ENCODE measurements at regions not wholly inside any gene's neighbourhood (a gene's known extent, or its start where the extent isn't known, plus 50 kb on each side); places are given as distances from the start of the nearest gene placed in this dataset.

DNA sequence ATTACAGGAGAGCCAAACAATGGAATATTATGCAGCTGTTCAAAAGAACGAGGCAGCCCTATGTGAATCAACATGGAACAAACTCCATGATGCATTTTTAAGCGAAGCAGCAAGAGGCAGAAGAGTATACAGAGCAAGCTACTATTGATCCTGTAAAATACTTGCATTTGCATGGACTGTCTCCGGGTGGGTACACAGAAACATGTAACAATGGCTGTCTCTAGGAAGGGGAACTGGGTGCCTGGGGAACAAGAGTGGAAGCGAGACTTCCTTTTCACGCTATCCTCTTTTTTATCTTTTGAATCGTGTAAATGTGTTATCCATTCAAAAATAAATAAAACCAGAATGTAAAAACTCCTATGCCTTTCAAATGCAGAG is 93.3 kb upstream of the SIRPA start:
- H3K4me1 Mint-ChIP-seq, result no peaks in the 10 kb centered on the region
- Histone ChIP-seq H3K27me3 (ENCODE audit: control insufficient read depth, insufficient read depth, low read length, poor library complexity, severe bottlenecking) (peaks cover 20% of the 10 kb centered on the region), H3K36me3 (ENCODE audit: control insufficient read depth, insufficient read depth, low read length) (no peaks in the 10 kb centered on the region), H3K4me1 (ENCODE audit: control insufficient read depth, insufficient read depth, low read length) (no peaks in the 10 kb centered on the region), H3K4me3 (ENCODE audit: low read length) (no peak overlapping the region), H3K9me3 (ENCODE audit: control insufficient read depth, low read length) (no peaks in the 10 kb centered on the region), H3K9ac (ENCODE audit: extremely low read depth, low read length, poor library complexity, severe bottlenecking) (no peak overlapping the region), H3K27ac (ENCODE audit: low read depth, low read length) (no peak overlapping the region)
- no peak for TF ChIP-seq CTCF (conservative IDR thresholded peaks at IDR 0.05)
- H3K27me3 Mint-ChIP-seq (ENCODE audit: insufficient read depth), result peaks cover 19% of the 10 kb centered on the region
- peak overlapping the region; percentile 50 for H3K4me3 Mint-ChIP-seq
- WGBS, 2 experiments (ENCODE audit: insufficient coverage in 1 of 2, insufficient read length in 1 of 2), result 69 to 72% methylated on average over 3 to 6 of the region's 6 CpGs
- H3K27ac Mint-ChIP-seq, result no peak overlapping the region
- no peaks in the 10 kb centered on the region for H3K9me3 Mint-ChIP-seq
- DNase-seq, result no peak
- no peaks in the 10 kb centered on the region for H3K36me3 Mint-ChIP-seq (ENCODE audit: low read depth)

DNA sequence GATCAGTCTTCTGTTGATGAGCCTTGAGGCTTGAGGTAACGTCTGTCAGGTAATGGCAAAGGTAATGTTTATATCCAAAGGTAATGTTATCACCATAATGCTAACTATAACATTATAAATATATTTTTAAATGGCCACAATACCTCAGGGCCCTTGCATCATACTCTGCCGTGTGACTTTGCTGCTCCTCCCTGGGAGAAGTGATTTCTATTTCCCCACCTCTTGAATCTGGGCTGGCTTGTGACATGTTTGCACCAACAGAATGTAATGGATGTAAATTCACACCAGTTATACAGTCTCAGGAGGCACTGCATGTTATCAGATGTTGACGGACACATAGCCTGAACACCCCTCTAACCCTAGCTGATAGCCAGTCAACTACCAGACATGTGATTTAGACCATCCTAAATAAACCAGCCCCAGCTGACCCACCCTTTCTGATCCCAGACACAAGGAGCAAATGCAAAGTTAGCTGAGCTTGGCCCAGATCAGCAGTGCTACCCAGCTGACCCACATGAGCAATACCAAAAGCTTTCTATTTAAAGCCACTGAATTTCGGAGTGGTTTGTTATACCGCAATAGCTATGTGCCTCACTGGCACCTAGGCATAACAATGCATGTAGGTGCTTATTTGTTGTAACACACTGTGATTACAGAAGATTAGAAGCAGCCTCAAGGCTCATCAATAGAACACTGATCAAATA is 93.8 kb upstream of the SIRPA start:
- WGBS, 2 experiments (ENCODE audit: insufficient coverage in 1 of 2, insufficient read length in 1 of 2), result 81 to 83% methylated on average over 2 to 4 of the region's 5 CpGs
- Histone ChIP-seq H3K36me3 (ENCODE audit: control insufficient read depth, insufficient read depth, low read length) (no peaks in the 10 kb centered on the region), H3K27me3 (ENCODE audit: control insufficient read depth, insufficient read depth, low read length, poor library complexity, severe bottlenecking) (peaks cover 20% of the 10 kb centered on the region), H3K4me1 (ENCODE audit: control insufficient read depth, insufficient read depth, low read length) (no peaks in the 10 kb centered on the region), H3K9ac (ENCODE audit: extremely low read depth, low read length, poor library complexity, severe bottlenecking) (no peak overlapping the region), H3K4me3 (ENCODE audit: low read length) (no peak overlapping the region), H3K9me3 (ENCODE audit: control insufficient read depth, low read length) (no peaks in the 10 kb centered on the region), H3K27ac (ENCODE audit: low read depth, low read length) (no peak overlapping the region)
- H3K4me3 Mint-ChIP-seq, result no peak overlapping the region
- H3K9me3 Mint-ChIP-seq, result no peaks in the 10 kb centered on the region
- H3K4me1 Mint-ChIP-seq, result no peaks in the 10 kb centered on the region
- no peak overlapping the region for H3K27ac Mint-ChIP-seq
- TF ChIP-seq CTCF (conservative IDR thresholded peaks at IDR 0.05), result no peak
- H3K27me3 Mint-ChIP-seq (ENCODE audit: insufficient read depth), result peaks cover 20% of the 10 kb centered on the region
- H3K36me3 Mint-ChIP-seq (ENCODE audit: low read depth), result no peaks in the 10 kb centered on the region
- DNase-seq, result no peak

DNA sequence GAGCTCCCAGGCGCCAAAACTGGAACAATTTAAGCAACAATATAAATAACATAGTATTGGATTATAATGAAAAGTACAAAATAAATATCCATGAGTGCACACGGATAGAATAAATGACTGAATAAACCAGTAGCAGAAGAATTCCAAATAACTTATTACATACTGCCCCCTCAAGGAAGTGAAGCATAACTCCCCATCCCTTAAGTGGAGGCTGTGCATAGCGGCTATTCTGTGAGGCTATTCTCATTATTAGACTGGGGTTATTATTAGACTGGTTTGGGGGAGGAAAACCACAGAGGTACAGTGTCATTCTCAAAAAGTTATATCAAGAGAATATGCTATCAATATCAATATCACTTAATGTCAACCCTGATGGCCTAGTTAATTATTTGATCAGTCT is 94.4 kb upstream of the SIRPA start:
- Mint-ChIP-seq H3K27me3 (ENCODE audit: insufficient read depth) (peaks cover 20% of the 10 kb centered on the region), H3K27ac (no peak overlapping the region), H3K9me3 (no peaks in the 10 kb centered on the region), H3K4me3 (no peak overlapping the region), H3K4me1 (no peaks in the 10 kb centered on the region), H3K36me3 (ENCODE audit: low read depth) (no peaks in the 10 kb centered on the region)
- WGBS, 2 experiments (ENCODE audit: insufficient coverage in 1 of 2, insufficient read length in 1 of 2), result 80% methylated on average over 1 of the region's 3 CpGs; no CpG with 5 or more reads in 1 of the 2 experiments
- no peaks in the 10 kb centered on the region for H3K9me3 ChIP-seq (ENCODE audit: control insufficient read depth, low read length)
- TF ChIP-seq CTCF (conservative IDR thresholded peaks at IDR 0.05), result peak; percentile 59
- H3K27ac ChIP-seq (ENCODE audit: low read depth, low read length), result no peak overlapping the region
- no peak overlapping the region for H3K9ac ChIP-seq (ENCODE audit: extremely low read depth, low read length, poor library complexity, severe bottlenecking)
- H3K4me1 ChIP-seq (ENCODE audit: control insufficient read depth, insufficient read depth, low read length), result no peaks in the 10 kb centered on the region
- no peaks in the 10 kb centered on the region for H3K36me3 ChIP-seq (ENCODE audit: control insufficient read depth, insufficient read depth, low read length)
- no peak for DNase-seq
- no peak overlapping the region for H3K4me3 ChIP-seq (ENCODE audit: low read length)
- H3K27me3 ChIP-seq (ENCODE audit: control insufficient read depth, insufficient read depth, low read length, poor library complexity, severe bottlenecking), result peaks cover 20% of the 10 kb centered on the region
